Aorta (tissue), 5 donors: ENCODE measurements at regions not wholly inside any gene's neighbourhood (a gene's known extent, or its start where the extent isn't known, plus 50 kb on each side); places are given as distances from the start of the nearest gene placed in this dataset.

Source experiments
- ATAC-seq: fragments of 200-7000 bp; cut with Tn5 transposase; one replicate; pipeline ENCODE4 v1.9.1; 2022; ENCODE audit warnings: moderate library complexity; ENCODE audit not compliant: low FRiP score
- DNase-seq, 2 donors: peaks; one replicate each; pipeline ENCODE4 v3.0.0-alpha.2; 2020
- H3K27ac ChIP-seq, 2 donors: one replicate each; pipeline ENCODE4 v1.5.1; 2013; ENCODE audit warnings: low read length in 2 of 2, mild to moderate bottlenecking in 2 of 2, moderate library complexity in 2 of 2, control low read depth in 1 of 2, inconsistent platforms in 1 of 2, low read depth in 1 of 2
- H3K27me3 ChIP-seq, 2 donors: one replicate each; pipeline ENCODE4 v1.6.1; 2013; ENCODE audit warnings: control low read depth in 1 of 2, low read length in 1 of 2, mild to moderate bottlenecking in 1 of 2, moderate library complexity in 1 of 2; ENCODE audit not compliant: insufficient read depth in 2 of 2, control insufficient read depth in 1 of 2
- H3K36me3 ChIP-seq, 2 donors: one replicate each; pipeline ENCODE4 v1.6.1; 2013; ENCODE audit warnings: control low read depth in 1 of 2, low read length in 1 of 2, mild to moderate bottlenecking in 1 of 2; ENCODE audit not compliant: insufficient read depth in 2 of 2, control insufficient read depth in 1 of 2
- H3K4me1 ChIP-seq, 2 donors: one replicate each; pipeline ENCODE4 v1.6.1; 2013; ENCODE audit warnings: low read length in 2 of 2, control low read depth in 1 of 2, mild to moderate bottlenecking in 1 of 2, moderate library complexity in 1 of 2; ENCODE audit not compliant: insufficient read depth in 2 of 2, control insufficient read depth in 1 of 2
- H3K4me3 ChIP-seq, 2 donors: one replicate each; pipeline ENCODE4 v1.5.1; 2013; ENCODE audit warnings: low read length in 2 of 2, control low read depth in 1 of 2, mild to moderate bottlenecking in 1 of 2
- H3K9me3 ChIP-seq: one replicate; pipeline ENCODE4 v1.6.1; 2013; ENCODE audit warnings: mild to moderate bottlenecking, low read length; ENCODE audit not compliant: control insufficient read depth
- WGBS, 2 donors: extraction: QIAGEN DNeasy Blood & Tissue Kit; methylation state at CpG; one replicate each; pipeline ENCODE4 v1.1.7; 2013; 5-methylcytosine and 5-hydroxymethylcytosine counted together
- intact Hi-C, 2 donors: fragments of 100-400 bp; cut with DNase I; formaldehyde crosslinking; loops; one replicate each; pipeline versions ENCODE4 v1.14.2 to v1.15.0; 2022
- donor health status: healthy with polysubstance abuse.
- donor health status: Bipolar disorder and iron deficiency.
- donor health status: DM: no; HTN: no; CAD: no.
- donor health status: DM: no; HTN: no; CAD: no.
- donor health status: DM: yes; HTN: yes; CAD: no.

DNA sequence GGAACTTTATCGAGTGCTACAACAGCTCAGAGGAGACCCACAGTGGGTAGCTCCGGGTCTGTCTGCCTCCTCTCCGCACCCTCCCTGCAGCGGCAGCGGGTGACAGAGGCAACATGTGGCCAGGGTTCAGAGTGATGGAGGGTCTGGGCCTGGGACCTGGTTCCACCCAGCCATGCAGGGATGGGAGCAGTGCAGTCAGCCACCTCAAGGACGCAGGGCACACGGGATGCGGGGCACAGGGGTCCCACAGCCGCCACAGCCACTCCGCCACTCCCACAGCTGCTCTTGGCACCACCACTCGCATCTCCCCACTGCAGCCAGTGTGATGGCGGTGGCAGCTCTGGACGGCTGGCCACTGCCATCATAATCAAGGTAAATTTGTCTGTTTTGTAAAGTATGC lies 892.9 kb downstream of the OLFM4 start:
- no peak overlapping the region for H3K4me3 ChIP-seq
- H3K27me3 ChIP-seq, result peaks cover 0 to 2% of the 10 kb centered on the region in 2 donors
- H3K9me3 ChIP-seq, result no peaks in the 10 kb centered on the region
- no peak overlapping the region for H3K27ac ChIP-seq
- H3K4me1 ChIP-seq, result no peaks in the 10 kb centered on the region
- 81 to 86% methylated on average over 13 of the region's 13 CpGs for WGBS, 2 donors
- intact Hi-C loops, result no loop called here
- H3K36me3 ChIP-seq, result no peaks in the 10 kb centered on the region
- DNase-seq (peak; percentile 23 to 51), ATAC-seq (peak; percentile 26)

DNA sequence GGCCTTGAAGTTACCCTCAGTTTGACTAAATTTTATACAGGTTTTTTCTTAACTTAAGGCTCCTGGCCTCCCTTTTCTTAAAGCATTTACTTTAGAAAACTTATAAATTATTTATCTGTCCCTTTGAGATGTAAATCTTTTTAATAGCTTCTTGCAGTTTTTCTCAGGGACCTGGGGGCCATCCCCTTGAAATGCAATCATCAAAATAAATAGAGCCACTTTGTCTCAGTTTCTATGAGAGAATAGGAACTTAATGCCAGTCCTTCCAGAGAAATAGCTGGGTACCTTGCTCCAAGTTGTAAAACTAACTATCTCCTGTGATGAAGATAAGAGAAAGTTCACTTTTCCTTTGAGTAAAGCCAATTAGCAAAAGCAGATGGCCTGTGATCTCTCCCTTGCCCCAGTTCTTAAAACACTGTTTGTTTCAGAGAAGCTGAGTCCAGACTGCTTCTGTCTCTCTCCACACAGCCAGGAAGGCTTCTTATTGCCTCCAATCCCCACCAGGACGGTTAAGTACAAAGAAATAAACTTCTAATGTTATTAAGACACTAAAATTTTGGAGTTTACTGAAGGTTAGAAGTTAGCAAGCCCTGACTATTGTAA lies 913.1 kb downstream of the OLFM4 start:
- intact Hi-C loops, result no loop called here
- no peaks in the 10 kb centered on the region for H3K4me1 ChIP-seq
- WGBS, 2 donors, result 1 to 33% methylated on average over 1 of the region's 1 CpG
- peaks cover 1% of the 10 kb centered on the region for H3K9me3 ChIP-seq
- no peaks in the 10 kb centered on the region for H3K36me3 ChIP-seq
- H3K4me3 ChIP-seq, result no peak overlapping the region
- no peaks in the 10 kb centered on the region for H3K27me3 ChIP-seq
- DNase-seq, result no peak
- H3K27ac ChIP-seq, result no peak overlapping the region
- ATAC-seq, result no peak

DNA sequence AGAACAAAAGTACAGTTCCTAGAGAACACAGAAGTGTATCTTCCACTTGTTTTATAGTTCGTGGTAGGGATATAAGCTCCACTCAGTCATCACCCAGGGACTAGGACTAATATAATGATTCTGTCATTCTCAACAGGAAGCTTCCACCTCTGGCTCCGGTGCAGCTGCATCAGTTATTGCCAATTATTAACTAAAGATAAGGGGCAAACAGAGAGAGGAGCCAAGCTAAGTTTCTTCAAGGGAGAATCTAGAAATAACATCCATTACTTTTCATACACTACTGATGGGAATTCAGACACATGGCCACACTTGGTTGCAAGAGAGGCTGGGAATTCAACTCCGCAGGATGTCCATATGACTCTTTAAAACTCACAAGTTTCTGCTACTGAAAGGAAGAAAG lies 917.9 kb downstream of the OLFM4 start:
- H3K27me3 ChIP-seq, result no peaks in the 10 kb centered on the region
- 57 to 60% methylated on average over 3 of the region's 3 CpGs for WGBS, 2 donors
- no peaks in the 10 kb centered on the region for H3K36me3 ChIP-seq
- H3K9me3 ChIP-seq, result peaks cover 1% of the 10 kb centered on the region
- ATAC-seq, result no peak
- DNase-seq, result no peak
- H3K27ac ChIP-seq, result no peak overlapping the region
- no peak overlapping the region for H3K4me3 ChIP-seq
- intact Hi-C loops, result no loop called here
- H3K4me1 ChIP-seq, result no peaks in the 10 kb centered on the region

DNA sequence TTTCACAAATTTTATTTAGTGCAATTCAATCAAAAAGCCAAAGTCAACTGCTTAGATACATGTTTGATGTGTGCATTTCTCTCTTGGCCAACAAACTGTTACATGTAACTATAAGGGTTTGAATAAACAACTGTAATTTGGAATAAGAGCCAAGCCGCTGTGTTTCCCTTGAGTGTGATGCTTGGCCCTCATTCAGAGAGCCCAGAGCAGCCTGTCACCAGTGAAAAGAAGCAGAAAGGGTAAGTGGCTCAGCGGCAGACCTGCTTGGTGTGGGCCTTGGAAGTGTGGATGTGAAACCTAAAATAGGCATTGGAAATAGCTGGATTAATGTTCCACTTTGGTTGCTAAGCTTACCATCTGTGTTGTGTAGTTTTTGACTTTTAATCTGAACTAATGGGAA lies 924.6 kb downstream of the OLFM4 start:
- no peak overlapping the region for H3K27ac ChIP-seq
- H3K36me3 ChIP-seq, result no peaks in the 10 kb centered on the region
- no peaks in the 10 kb centered on the region for H3K27me3 ChIP-seq
- DNase-seq (no peak), ATAC-seq (no peak)
- no peaks in the 10 kb centered on the region for H3K4me1 ChIP-seq
- no peak overlapping the region for H3K4me3 ChIP-seq
- 5% methylated on average over 2 of the region's 2 CpGs for WGBS, 2 donors
- no peaks in the 10 kb centered on the region for H3K9me3 ChIP-seq
- intact Hi-C loops, result no loop called here
